ENCODE measurements at regions not wholly inside any gene's neighbourhood (a gene's known extent, or its start where the extent isn't known, plus 50 kb on each side); places are given as distances from the start of the nearest gene placed in this dataset.
"Not testable (repeated sequence)": the region's sequence is repeated elsewhere in the genome, so short reads cannot be mapped to it uniquely, and the experiment has no call there.

GRCh38 chr4:81580994-81581374 lies 109.3 kb upstream of the RASGEF1B start:
- in situ Hi-C loops (cut with MboI; ENCODE audit: low sequenced_read_pairs): not testable (repeated sequence)

GRCh38 chr4:81580346-81580993 lies 108.8 kb upstream of the RASGEF1B start:
- in situ Hi-C loops (cut with MboI; ENCODE audit: low sequenced_read_pairs): no loop called here

- in situ Hi-C loops (cut with MboI; ENCODE audit: low sequenced_read_pairs): no loop called here
Measured at GRCh38 chr4:81577392-81577791, 105.7 kb upstream of the RASGEF1B start.

GRCh38 chr4:81574991-81575390 lies 103.3 kb upstream of the RASGEF1B start:
- in situ Hi-C loops (cut with MboI; ENCODE audit: low sequenced_read_pairs): no loop called here

GRCh38 chr4:81573840-81574239 lies 102.1 kb upstream of the RASGEF1B start:
- in situ Hi-C loops (cut with MboI; ENCODE audit: low sequenced_read_pairs): no loop called here

- in situ Hi-C loops (cut with MboI; ENCODE audit: low sequenced_read_pairs): no loop called here
Measured at GRCh38 chr4:81572402-81572801, 100.7 kb upstream of the RASGEF1B start.

GRCh38 chr4:81571105-81571504 lies 99.4 kb upstream of the RASGEF1B start:
- in situ Hi-C loops (cut with MboI; ENCODE audit: low sequenced_read_pairs): no loop called here

- in situ Hi-C loops (cut with MboI; ENCODE audit: low sequenced_read_pairs): no loop called here
Measured at GRCh38 chr4:81566161-81566591, 94.5 kb upstream of the RASGEF1B start.

GRCh38 chr4:81565142-81565870 lies 93.6 kb upstream of the RASGEF1B start:
- in situ Hi-C loops (cut with MboI; ENCODE audit: low sequenced_read_pairs): no loop called here

- in situ Hi-C loops (cut with MboI; ENCODE audit: low sequenced_read_pairs): no loop called here
Measured at GRCh38 chr4:81564025-81564424, 92.3 kb upstream of the RASGEF1B start.

- in situ Hi-C loops (cut with MboI; ENCODE audit: low sequenced_read_pairs): no loop called here
Measured at GRCh38 chr4:81562093-81562492, 90.4 kb upstream of the RASGEF1B start.

- in situ Hi-C loops (cut with MboI; ENCODE audit: low sequenced_read_pairs): no loop called here
Measured at GRCh38 chr4:81557306-81557705, 85.6 kb upstream of the RASGEF1B start.

- in situ Hi-C loops (cut with MboI; ENCODE audit: low sequenced_read_pairs): no loop called here
Measured at GRCh38 chr4:81555489-81555888, 83.8 kb upstream of the RASGEF1B start.

GRCh38 chr4:81552086-81552485 lies 80.4 kb upstream of the RASGEF1B start:
- in situ Hi-C loops (cut with MboI; ENCODE audit: low sequenced_read_pairs): no loop called here

GRCh38 chr4:81550388-81550859 lies 78.7 kb upstream of the RASGEF1B start:
- in situ Hi-C loops (cut with MboI; ENCODE audit: low sequenced_read_pairs): no loop called here

- in situ Hi-C loops (cut with MboI; ENCODE audit: low sequenced_read_pairs): no loop called here
Measured at GRCh38 chr4:81549984-81550383, 78.3 kb upstream of the RASGEF1B start.

GRCh38 chr4:81546777-81547176 lies 75.1 kb upstream of the RASGEF1B start:
- in situ Hi-C loops (cut with MboI; ENCODE audit: low sequenced_read_pairs): no loop called here

GRCh38 chr4:81541161-81541945 lies 69.6 kb upstream of the RASGEF1B start:
- in situ Hi-C loops (cut with MboI; ENCODE audit: low sequenced_read_pairs): no loop called here

- in situ Hi-C loops (cut with MboI; ENCODE audit: low sequenced_read_pairs): no loop called here
Measured at GRCh38 chr4:81538716-81539427, 67.2 kb upstream of the RASGEF1B start.

- in situ Hi-C loops (cut with MboI; ENCODE audit: low sequenced_read_pairs): no loop called here
Measured at GRCh38 chr4:81531410-81531809, 59.7 kb upstream of the RASGEF1B start.

GRCh38 chr4:81528979-81529378 lies 57.3 kb upstream of the RASGEF1B start:
- in situ Hi-C loops (cut with MboI; ENCODE audit: low sequenced_read_pairs): no loop called here

Data from HL-60/S4 treated with phorbol 12-myristate 13-acetate at 8.2 ng/mL for 4 days and 3 days (cell line).